ENCODE measurements at regions not wholly inside any gene's neighbourhood (a gene's known extent, or its start where the extent isn't known, plus 50 kb on each side); places are given as distances from the start of the nearest gene placed in this dataset.
A peak's percentile ranks its signal among the peaks of the same experiment; 100 is the strongest.

- H3K4me3 ChIP-seq (ENCODE audit: severe bottlenecking) = no peak overlapping the region
- DNase-seq (ENCODE audit: low spot score) (no peak), ATAC-seq (ENCODE audit: low read depth) (no peak)
- H3K27me3 ChIP-seq (ENCODE audit: insufficient read depth, poor library complexity, severe bottlenecking) = no peaks in the 10 kb centered on the region
- H3K36me3 ChIP-seq (ENCODE audit: low read depth) = no peaks in the 10 kb centered on the region
- H3K9me3 ChIP-seq (ENCODE audit: severe bottlenecking) = no peaks in the 10 kb centered on the region
- no peak for TF ChIP-seq CTCF (IDR thresholded peaks at IDR 0.05; ENCODE audit: poor library complexity, severe bottlenecking)
- no peak overlapping the region for H3K27ac ChIP-seq (ENCODE audit: poor library complexity, severe bottlenecking)
- peaks cover 11% of the 10 kb centered on the region for H3K4me1 ChIP-seq (ENCODE audit: insufficient read depth, poor library complexity, severe bottlenecking)
These were observed 58.9 kb upstream of the IRAK1BP1 start for GRCh38 chr6:78808356-78808891.

DNA sequence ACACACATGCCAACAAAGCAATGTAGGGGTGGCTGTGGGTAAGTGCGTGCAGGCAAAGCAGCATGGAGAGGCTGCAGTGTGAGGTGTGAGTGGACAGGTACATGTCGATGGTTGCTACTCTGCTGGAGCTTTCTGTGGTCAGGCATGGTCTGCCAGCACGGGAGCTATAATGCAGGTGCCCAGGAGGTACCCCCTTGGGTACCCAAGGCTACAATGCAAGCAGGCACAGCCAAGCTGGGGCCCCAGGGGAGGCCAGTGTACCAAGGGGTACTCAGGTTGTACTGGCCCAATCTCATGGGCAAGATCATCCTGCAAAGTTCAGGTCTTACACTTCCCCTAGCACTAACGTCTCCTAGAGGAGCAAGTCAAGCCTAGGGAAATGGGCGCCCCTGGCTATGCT lies 58.4 kb upstream of the IRAK1BP1 start:
- Histone ChIP-seq H3K9me3 (ENCODE audit: severe bottlenecking) (no peaks in the 10 kb centered on the region), H3K4me1 (ENCODE audit: insufficient read depth, poor library complexity, severe bottlenecking) (peaks cover 11% of the 10 kb centered on the region), H3K4me3 (ENCODE audit: severe bottlenecking) (no peak overlapping the region), H3K27me3 (ENCODE audit: insufficient read depth, poor library complexity, severe bottlenecking) (no peaks in the 10 kb centered on the region), H3K27ac (ENCODE audit: poor library complexity, severe bottlenecking) (no peak overlapping the region), H3K36me3 (ENCODE audit: low read depth) (no peaks in the 10 kb centered on the region)
- DNase-seq (ENCODE audit: low spot score) = no peak
- ATAC-seq (ENCODE audit: low read depth) = no peak
- TF ChIP-seq CTCF (IDR thresholded peaks at IDR 0.05; ENCODE audit: poor library complexity, severe bottlenecking) = no peak

DNA sequence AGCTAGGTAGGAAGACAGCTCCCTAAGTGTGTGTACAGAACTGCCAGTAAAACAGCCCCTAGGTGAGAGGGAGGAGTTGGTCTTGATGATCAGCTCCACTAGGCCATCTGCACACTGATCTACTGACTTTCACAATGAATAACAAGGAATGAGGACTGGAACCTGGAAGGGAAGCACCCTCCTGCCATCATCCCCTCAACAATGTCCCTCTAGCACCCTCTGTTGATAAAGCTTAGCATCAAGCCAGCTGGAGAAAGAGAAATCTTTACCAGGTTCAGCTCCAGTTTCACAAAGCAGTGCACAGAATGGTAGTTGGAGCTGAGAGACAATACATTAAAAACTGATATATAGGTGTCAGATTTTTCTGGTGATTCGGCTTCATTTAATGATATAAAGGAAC lies 57.2 kb upstream of the IRAK1BP1 start:
- Histone ChIP-seq H3K9me3 (ENCODE audit: severe bottlenecking) (no peaks in the 10 kb centered on the region), H3K27me3 (ENCODE audit: insufficient read depth, poor library complexity, severe bottlenecking) (no peaks in the 10 kb centered on the region), H3K4me1 (ENCODE audit: insufficient read depth, poor library complexity, severe bottlenecking) (peaks cover 11% of the 10 kb centered on the region), H3K36me3 (ENCODE audit: low read depth) (no peaks in the 10 kb centered on the region), H3K27ac (ENCODE audit: poor library complexity, severe bottlenecking) (peak overlapping the region; percentile 51), H3K4me3 (ENCODE audit: severe bottlenecking) (no peak overlapping the region)
- DNase-seq (ENCODE audit: low spot score) (no peak), ATAC-seq (ENCODE audit: low read depth) (peak; percentile 55)
- peak; percentile 66 for TF ChIP-seq CTCF (IDR thresholded peaks at IDR 0.05; ENCODE audit: poor library complexity, severe bottlenecking)

DNA sequence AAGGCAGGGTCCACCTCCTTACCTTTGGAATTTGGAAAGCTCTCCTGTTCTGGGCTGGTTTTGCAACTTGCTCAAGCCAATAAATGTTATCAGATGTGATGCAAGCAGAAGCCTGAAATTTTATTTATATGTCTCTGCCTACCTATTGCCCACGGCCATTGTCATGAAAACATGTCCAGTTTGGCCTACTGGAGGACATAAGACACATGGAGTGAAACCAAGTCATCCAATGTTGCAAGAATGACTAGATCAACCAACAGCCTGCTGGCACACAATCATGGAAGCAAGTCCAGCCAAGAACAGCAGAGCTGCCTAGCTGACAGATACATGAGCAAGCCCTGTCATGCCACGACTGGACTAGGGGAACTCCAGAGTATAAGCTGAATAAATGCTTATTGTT lies 56.7 kb upstream of the IRAK1BP1 start:
- H3K4me3 ChIP-seq (ENCODE audit: severe bottlenecking) = no peak overlapping the region
- peaks cover 11% of the 10 kb centered on the region for H3K4me1 ChIP-seq (ENCODE audit: insufficient read depth, poor library complexity, severe bottlenecking)
- no peak for TF ChIP-seq CTCF (IDR thresholded peaks at IDR 0.05; ENCODE audit: poor library complexity, severe bottlenecking)
- H3K27ac ChIP-seq (ENCODE audit: poor library complexity, severe bottlenecking) = peak overlapping the region; percentile 51
- H3K9me3 ChIP-seq (ENCODE audit: severe bottlenecking) = no peaks in the 10 kb centered on the region
- ATAC-seq (ENCODE audit: low read depth) (peak; percentile 95), DNase-seq (ENCODE audit: low spot score) (peak; percentile 90)
- H3K27me3 ChIP-seq (ENCODE audit: insufficient read depth, poor library complexity, severe bottlenecking) = no peaks in the 10 kb centered on the region
- H3K36me3 ChIP-seq (ENCODE audit: low read depth) = no peaks in the 10 kb centered on the region

All from RWPE2 (cell line).